Activated CD4-positive, alpha-beta T cell treated with anti-CD3 and anti-CD28 coated beads, Interleukin-2, amount 50 U/mL, for 1 hour (primary cell): ENCODE measurements at regions not wholly inside any gene's neighbourhood (a gene's known extent, or its start where the extent isn't known, plus 50 kb on each side); places are given as distances from the start of the nearest gene placed in this dataset.

Experiments
- DNase-seq: peaks from one replicate; pipeline ENCODE4 v3.0.0-alpha.2; 2020

DNA sequence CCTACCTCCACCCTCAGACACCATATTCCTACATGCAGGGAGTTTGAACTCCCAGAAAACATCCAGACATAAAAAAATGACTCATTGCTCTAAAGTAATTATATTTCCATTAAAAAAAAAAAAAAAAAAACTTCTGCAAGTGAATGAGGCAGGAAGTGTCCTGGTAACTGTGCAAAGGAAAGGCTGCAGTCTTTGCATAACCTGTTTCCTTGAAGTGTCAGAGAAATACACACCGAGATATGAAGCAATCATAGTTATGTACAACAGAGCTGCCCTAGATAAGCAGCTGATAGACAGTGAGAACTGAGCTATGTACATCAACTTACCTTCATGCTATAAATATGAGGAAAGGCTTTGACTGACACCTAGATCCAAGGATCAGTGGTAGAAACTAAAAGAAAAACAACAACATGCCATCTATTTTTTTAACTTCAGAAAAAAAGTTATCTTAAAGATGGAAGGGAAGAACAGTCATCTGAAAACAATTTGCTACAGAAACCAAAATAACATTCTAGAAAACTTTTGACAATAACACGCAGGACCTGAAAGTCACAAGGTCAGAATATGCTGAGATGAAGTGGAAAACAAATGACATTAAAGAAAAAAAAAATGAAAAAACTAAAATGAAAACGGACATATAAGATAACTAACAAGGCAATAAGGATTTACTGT lies 263.2 kb downstream of the SEC23A start:
- DNase-seq: no peak

DNA sequence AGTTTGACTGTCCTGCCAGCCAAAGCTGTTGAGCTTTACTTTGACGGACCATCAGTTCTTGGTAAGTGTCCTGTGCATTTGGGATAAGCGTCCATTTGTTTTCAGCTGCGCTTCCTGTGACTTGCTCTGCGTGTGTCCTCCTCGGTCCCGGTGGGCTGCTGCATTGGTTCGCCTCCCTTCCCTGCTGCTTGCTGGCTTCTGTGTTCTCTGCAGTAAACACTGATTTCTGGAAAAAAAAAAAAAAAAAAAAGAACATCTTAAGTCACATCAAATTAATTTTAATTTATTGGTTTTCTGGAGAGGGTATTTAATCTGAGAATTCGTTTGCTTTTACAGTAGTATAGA lies 264.1 kb downstream of the SEC23A start:
- no peak for DNase-seq

DNA sequence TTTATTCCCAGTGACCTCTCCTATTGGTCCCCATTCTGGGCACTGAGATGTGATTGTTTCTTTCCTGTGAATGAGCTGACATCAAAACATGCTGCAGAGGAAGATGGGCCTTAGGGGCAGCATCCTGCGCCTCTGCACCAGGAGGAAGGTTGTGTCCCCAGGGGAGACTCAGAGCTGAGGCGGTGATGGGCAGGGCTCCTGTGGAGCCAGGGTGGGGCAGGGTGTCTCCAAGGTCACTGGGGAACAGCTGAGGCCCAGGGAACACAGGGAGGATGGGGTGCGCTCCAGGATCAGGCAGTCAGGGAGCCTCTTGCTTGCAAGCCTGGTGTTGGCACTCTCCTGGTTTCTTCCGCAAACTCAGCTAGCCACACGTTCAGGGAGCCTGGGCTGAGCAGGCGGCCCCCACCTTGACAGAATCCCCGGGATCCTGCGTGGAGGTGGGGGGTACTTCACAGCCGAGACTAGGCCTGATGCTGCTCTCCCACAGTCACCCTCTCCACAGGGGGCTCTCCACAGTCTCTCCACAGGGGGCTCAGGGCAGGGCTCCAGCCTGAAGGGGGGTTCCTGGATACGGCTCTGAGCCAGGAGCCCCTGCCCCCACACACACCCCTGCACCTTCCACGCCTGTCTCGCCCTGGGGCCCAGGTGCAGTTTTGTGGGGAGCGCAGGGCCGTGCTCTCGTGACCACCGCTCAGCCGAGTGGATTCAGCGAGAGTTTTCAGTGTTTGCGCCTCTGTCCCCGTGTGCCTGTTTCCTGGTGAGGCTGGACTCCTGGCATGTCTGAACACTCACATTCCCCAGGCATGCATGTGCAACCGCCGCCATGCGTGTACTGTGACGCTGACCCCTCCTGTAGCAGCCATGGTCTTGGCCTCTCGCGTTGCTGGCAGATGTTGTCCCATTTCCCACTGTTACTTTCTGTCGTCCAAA lies 264.7 kb downstream of the SEC23A start:
- no peak for DNase-seq

DNA sequence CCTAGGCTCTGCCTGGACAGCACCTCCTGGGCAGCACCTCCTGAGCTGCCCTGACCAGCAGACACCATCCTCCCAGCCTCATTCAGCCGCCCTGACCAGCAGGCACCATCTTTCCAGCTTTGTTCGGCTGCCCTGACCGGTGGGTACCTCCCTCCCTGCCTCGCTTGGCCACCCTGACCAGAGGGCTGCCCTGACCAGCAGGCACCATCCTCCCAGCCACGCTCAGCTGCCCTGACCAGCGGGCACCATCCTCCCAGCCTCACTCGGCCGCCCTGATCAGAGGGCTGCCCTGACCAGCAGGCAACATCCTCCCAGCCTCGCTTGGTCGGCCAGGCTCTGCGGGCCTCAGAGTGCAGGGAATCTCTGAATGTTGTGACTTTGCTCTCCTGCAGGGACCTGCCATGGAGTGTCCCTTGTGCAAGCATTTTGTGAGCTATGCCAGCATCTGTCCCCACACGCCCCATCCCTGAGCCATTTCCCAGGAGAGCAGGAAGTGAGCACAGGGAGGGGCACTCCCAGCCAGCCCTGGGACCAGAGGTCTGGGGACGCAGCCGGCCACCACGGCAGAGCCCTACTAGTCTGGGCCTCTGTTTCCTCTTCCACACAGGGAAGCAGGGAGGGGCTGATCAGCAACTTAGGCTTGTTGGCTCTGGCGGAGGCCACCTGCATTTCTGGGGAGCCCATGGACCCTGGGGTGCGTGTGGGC lies 265.5 kb downstream of the SEC23A start:
- DNase-seq: no peak

DNA sequence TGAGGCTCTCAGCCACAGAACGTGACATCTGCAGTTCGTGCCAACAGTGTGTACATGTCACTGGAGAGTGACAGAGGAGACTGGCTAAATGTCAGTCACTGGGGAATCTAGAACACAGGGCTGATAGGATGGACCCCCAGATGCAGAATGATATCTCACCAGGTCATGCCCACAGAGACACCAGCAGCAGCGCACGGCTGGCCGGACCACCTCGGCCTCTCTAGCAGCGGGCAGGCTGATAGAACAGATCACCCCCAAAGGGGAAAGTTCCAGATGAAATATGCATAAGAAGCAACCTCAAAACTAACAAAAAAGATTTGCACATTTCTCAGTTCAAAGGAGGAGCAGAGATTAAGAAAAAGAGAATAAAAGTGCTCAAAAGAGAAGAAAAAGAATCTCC lies 266.5 kb downstream of the SEC23A start:
- DNase-seq: no peak

DNA sequence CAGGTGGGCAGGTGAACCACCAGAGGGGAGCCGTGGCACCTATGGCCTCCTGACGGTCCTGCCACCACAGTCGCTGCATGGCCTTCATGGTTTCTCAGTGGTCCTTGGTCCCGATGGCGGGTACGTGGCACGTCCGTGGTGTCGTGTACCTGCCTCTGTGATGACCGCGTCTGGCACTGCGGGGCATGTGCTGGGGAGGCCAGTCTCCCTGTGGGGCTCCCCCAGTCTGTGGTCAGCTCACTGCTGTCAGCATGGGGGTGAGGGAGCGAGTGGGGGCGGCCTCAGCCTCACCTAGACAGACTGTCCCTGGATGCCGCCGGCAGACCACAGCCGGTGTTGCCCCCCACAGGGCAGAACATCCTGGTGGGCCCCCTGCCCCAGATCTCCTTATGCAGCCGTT lies 267.2 kb downstream of the SEC23A start:
- no peak for DNase-seq

DNA sequence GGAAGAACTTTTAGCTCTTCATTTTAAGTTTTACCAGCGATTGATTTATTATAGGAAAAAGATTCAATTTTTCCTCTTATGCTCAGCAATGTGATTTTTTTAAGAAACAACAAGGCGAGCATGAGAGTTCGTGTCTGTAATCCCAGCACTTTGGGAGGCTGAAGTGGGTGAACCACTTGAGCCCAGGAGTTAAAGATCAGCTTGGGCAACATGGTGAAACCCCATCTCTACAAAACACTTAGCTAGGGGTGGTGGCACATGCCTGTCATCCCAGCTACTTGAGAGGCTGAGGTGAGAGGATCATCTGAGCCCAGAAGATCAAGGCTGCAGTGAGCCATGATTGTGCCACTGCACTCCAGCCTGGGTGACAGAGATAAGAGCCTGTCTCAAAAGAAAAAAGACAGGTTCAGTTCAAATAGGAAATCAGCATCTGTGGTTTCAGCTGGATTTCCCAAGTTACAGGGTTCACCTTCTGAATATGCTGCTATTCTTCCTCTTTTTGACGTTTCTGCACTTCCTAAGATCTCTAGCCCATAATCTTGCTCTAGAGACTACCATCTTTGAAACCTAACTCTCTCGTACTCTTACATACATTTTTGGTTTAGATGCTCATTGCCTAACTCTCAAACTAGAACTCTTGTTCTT lies 274.7 kb downstream of the SEC23A start:
- DNase-seq: no peak

DNA sequence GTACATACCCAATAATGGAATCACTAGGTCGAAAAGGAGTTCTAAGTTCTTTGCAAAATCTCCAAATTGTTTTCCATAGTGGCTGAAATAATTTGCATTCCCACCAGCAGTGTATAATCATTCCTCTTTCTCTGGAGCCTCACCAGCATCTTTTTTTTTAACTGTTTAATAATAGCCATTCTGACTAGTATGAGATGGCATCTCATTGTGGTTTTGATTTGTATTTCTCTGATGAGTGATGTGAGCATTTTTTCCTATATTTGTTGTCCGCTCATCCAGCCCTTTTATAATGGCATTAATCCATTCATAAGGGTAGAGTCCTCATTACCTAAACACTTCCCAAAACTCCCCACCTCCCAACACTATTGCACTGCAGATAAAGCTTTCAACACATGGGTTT lies 278.3 kb downstream of the SEC23A start:
- DNase-seq: no peak

DNA sequence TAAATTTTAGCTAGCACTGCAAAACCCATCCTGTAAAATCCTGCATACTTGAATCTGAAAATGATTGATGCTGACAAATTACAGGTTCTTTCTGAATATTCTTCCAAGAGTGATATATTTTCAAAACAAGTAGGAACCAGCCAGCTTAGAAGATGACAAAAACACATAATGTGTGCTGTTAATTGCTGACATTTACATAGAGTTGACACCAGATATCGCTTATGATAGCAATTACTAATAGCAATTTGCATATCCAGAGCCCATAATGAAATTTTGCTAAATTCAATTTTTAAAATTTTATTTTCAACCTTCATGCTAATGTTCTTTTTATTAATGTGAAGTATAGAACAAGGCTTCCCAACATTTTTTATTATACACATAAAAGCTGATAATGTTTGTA lies 284.5 kb downstream of the SEC23A start:
- DNase-seq: no peak

DNA sequence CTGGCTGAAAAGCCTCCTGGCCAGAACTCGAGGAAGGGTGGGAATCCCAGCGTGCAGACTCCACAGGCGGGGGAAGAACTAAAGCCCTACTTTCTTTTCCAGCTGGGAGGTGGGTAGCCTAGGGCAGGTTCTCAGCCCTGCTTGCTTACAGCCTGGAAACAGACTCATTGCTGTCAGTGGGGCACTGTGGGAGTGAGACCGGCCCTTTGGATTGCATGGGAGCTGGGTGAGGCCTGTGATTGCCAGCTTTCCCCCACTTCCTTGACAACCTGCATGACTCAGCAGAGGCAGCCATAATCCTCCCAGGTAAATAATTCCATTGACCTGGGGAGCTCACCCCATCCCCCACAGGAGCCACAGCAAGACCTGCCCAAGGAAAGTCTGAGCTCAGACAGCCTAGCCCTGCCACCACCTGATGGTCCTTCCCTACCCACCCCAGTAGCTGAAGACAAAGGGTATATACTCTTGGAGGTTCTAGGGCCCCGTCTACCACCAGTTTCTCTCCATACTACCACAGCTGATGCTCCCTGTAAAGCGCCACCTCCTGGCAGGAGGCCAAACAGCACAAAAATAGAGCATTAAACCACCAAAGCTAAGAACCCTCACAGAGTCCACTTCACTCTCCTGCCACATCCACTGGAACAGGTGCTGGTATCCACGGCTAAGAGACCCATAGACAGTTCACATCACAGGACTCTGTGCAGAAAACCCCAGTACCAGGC lies 294.1 kb downstream of the SEC23A start:
- no peak for DNase-seq

DNA sequence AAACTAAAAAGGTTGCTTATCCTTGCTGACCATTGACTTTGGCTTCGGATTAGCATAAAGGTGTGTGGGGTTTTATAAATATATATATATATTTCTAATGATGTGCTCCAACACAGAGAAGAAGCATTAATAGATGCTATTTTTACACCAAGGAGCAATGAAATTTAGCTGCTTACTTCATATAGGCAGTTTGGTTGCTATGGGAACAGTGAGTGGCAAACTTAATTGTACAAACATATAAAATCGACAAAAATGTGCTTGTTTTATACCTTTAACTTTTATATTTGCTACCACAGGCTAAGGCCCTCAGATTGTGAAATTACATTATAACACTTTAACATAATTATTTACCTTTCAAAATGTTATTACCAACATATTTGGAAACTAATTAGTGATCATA lies 303.4 kb downstream of the SEC23A start:
- no peak for DNase-seq

DNA sequence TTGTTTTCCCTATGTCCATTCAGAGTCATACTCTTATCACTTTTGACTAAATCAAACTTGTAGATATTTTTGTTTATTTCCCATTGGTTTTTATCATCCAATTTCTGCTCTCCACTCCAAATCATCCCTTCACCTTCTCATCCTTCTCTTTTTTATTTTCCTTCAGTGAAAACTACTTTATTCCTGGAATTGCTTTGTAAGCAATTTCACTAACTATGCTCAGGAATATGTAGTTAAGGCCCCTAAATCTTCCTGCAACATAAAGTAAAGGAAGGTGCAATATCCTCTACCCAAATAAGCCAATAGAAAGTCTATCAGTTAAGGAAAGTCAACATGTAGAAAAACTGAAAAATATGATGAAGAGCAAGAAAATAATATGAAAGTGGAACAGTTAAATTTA lies 308.4 kb downstream of the SEC23A start:
- DNase-seq: no peak

DNA sequence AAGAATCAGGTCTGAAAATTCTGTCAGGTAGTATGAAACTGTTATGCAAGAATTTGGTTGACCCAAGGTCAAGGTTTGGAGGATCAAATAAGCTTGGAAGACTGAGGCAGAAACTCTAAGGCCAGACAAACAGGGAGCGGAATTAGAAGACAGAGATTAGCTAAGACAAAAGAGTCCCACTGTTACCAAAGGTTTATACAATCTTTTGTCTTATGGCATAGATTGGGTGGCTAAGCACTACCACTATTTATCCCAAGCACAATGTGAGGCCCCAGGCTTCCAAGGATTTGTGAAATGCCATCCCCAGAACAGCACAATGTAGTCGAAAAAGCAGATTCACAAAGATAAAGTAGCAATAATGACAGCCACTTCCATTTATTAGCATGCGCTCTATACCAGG lies 311.2 kb downstream of the SEC23A start:
- DNase-seq: no peak

DNA sequence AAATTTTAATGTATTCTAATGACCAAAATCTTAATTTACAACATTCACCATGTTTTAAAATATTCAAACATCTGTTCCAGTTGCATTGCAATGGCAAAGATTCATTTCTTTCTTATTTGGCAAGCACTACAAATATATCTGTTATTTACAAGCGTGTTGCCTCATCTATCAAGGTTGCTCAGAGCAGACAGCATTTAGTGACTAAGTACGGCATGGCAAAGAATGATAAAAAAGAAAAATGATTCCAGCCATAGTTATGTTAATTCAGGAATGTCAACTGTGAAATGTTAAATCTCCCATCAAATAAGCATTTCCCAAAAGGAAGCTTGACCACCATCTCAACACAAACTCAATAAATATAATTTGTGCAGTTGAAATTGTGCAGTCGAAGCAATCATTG lies 312.1 kb downstream of the SEC23A start:
- DNase-seq: no peak

DNA sequence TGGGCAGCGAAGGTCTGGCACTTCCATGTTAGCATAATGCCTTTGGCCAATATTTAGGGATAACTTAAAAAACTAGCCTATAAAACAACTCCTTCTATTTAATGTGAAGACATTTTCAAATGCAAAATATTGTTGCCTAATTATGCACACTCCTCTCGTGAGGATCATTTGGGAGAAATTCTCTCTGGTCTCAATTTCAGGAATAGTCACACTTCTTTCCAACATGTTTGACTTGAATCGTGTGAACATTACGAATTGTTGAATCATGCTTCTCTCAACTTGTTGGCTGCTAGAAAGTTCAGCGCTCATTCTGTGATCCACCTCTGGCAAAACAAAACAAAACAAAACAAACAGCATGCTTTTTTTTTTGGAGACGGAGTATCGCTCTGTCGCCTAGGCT lies 313.2 kb downstream of the SEC23A start:
- DNase-seq: no peak

DNA sequence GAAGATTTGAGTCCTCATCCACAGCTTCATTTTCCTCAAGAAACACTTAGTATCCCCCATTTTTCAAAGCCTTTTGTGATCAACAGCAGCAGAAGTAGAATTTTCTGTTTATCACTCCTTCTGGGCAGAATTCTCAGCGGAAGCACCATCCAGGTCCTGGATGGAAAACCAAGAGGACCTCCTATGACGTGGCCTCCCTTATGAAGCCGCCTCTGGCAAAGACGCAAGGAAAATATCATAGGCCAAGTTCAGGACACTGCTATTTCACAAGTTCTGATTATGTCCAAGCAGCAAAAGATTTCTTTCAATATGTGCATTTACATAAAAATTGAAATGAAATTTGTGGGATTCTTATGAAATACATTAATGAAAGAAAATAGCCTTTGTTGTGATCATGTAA lies 315.0 kb downstream of the SEC23A start:
- DNase-seq: no peak

DNA sequence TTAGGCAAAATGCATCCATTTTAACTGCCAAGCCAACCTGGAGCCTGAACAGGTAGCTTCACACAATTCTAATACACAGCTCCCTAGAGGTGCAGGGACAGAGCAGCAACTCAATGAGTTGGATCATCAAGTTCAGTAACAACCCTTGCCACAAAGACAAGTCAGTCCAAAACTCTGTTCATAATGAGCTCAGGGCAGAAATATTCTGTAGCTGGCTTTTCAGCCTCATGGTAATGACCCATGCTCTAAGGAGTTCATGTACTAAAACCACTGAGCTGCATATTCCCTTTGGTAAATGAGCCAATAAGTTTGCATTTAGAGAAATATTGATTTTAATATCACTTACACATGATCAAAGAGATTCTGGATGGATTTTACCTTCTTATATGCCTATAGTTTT lies 316.1 kb downstream of the SEC23A start:
- no peak for DNase-seq

DNA sequence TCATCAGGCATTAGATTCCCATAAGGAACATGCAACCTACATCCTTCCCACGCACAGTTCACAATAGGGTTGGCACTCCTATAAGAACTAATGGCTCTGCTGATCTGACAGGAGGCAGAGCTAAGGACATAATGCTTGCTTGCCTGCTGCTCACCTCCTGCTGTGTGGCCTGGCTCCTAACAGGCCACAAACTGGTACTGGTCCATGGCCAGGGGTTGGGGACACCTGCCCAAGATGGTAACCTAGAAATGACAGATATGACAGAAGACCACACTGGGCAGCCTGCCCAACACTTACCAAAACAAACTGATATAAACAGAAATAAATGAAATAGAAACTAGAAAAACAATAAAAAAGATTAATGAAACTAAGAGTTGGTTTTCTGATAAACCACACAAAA lies 325.6 kb downstream of the SEC23A start:
- DNase-seq: no peak

DNA sequence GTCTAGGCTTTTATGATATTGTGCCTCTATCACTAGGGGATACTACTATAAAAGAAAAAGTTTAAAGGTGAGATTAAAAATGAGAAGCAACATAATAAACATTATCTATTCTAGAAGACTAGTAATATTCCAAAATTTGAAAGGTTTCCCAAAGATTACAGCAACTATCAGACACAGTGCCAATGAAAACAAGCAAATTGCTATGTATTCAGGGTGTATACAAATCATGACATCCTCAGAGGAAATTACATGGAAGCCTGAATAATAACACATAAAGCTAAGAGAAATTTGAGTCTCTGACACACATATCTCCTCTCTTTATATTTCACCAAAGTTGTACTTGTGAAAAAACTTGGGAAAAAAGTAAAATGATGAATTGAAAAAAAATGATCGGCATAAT lies 327.0 kb downstream of the SEC23A start:
- no peak for DNase-seq

DNA sequence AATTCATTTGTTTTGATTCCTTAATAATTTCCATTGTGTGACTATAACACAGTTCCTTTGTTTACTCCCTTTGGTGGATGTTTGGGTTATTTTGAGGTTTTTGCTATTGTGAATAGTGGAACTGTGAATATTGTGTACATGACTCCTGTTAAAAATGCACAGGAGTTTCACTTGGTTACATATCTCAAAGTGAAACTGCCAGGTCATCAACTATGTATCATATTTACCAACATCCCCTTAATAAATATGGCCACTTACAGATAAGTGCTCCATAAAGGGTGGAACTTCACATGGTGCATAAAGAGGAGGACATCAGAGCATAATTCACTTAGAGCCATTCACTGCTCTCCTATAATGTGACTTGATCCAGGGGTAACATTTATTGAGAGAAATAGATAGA lies 328.9 kb downstream of the SEC23A start:
- DNase-seq: no peak

DNA sequence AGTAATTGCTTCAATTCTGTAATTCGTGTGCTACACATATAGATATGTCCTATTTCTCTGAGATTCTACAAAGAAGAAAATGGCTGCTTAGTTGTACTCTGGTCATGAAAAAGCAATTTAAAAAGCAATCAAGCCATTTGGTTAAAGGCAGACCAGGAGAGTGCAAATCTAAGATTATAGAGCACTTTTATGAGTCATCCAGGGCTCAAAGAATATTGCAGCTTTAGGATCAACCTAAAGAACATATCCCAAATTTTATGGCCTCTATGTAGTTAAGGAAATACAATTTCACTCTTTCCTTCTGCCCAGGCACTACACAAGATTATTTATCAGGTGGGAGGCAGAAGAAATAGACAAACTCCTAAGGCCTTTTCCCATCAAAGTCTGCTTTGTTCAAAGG lies 332.8 kb downstream of the SEC23A start:
- no peak for DNase-seq

DNA sequence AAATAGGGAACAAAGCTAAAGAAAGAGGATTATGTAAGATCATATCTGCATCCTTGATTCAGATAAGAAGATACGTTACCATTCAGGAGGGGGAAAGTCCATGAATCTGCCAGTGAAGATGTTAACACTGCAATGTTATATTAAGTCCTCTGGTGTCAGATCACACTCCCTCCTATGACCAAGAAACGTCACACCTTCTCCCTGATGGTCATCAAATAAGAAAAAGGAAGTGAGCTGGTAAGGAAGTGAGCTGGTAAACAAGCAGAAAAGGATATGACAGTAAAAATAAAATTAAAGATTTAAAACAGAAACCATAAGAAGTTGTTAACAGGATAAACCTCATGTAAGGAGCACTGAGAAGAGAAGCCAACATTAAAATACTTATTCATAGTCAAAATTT lies 340.2 kb downstream of the SEC23A start:
- no peak for DNase-seq

DNA sequence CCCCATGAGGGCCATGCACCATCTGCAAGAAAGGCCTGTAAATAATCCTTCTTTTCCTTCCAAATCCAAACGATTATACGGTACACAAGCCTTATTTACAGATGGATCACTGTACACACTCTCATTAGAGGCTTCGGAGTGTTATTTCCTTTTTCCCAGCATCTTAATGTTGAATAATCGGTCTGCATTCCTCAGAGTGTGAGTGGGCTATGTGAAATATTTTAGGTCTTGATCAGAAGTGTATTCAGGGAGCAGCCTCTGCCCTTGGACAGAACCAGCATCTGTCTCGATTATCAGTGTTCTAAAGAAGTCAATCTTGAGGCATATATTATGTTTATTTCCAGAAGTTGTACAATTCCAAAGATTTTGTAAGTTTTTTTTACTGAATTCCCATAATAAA lies 340.6 kb downstream of the SEC23A start:
- DNase-seq: no peak
